ENCODE measurements at regions not wholly inside any gene's neighbourhood (a gene's known extent, or its start where the extent isn't known, plus 50 kb on each side); places are given as distances from the start of the nearest gene placed in this dataset.

DNA sequence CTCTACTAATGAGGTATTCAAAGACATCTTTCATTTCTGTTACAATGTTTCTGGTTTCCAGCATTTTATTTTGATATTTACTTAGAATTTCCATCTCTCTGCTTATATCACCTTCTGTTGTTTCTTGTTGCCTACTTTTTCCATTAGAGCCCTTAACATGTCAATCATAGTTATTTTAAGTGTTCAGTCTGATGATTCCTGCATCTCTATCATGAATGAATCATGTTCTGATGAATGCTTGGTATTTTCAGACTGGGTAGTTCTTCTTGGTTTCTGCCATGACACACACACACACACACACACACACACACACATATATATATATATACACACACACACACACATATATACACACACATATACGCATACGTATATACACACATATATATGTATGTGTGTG lies 486.4 kb upstream of the ISX start:
- 92 to 97% (median 96%) methylated on average over 2 of the region's 2 CpGs for WGBS, 5 donors
- H3K4me1 ChIP-seq: no peaks in the 10 kb centered on the region

GRCh38 chr22:34587357-34588356 lies 478.3 kb upstream of the ISX start:
- 11 to 16% (median 14%) methylated on average over 10 of the region's 10 CpGs for WGBS, 5 donors
- intact Hi-C loops (cut with DNase I; ENCODE audit: low total_unique reads): no loop called here
- Histone ChIP-seq H3K27ac (no peak overlapping the region), H3K9me3 (no peaks in the 10 kb centered on the region), H3K27me3 (no peaks in the 10 kb centered on the region), H3K4me3 (no peak overlapping the region), H3K36me3 (no peaks in the 10 kb centered on the region), H3K4me1 (peaks cover 0 to 17% (median 0%) of the 10 kb centered on the region in 4 donors)
- no peak for TF ChIP-seq POLR2AphosphoS5 (IDR thresholded peaks at IDR 0.05)
- no peak for TF ChIP-seq POLR2A (IDR thresholded peaks at IDR 0.05)
- DNase-seq: peak in 1 of 2 donors; percentile 7

More for the DNA sequence above, 486.4 kb upstream of the ISX start:
- H3K27me3 ChIP-seq: no peaks in the 10 kb centered on the region
- no peak overlapping the region for H3K4me3 ChIP-seq
- intact Hi-C loops (cut with DNase I; ENCODE audit: low total_unique reads): no loop called here
- H3K9me3 ChIP-seq: peaks cover 0 to 10% (median 4%) of the 10 kb centered on the region in 4 donors
- TF ChIP-seq EP300 (IDR thresholded peaks at IDR 0.05) (no peak), CTCF (IDR thresholded peaks at IDR 0.05) (no peak), POLR2AphosphoS5 (IDR thresholded peaks at IDR 0.05) (no peak), POLR2A (IDR thresholded peaks at IDR 0.05) (no peak)
- H3K27ac ChIP-seq: no peak overlapping the region
- DNase-seq: no peak
- no peaks in the 10 kb centered on the region for H3K36me3 ChIP-seq

GRCh38 chr22:34588871-34589545 lies 476.9 kb upstream of the ISX start:
- no peak for TF ChIP-seq POLR2AphosphoS5 (IDR thresholded peaks at IDR 0.05)
- TF ChIP-seq CTCF (IDR thresholded peaks at IDR 0.05): no peak
- no peak for TF ChIP-seq EP300 (IDR thresholded peaks at IDR 0.05)
- no peak for TF ChIP-seq POLR2A (IDR thresholded peaks at IDR 0.05)
- peaks cover 0 to 6% (median 3%) of the 10 kb centered on the region in 4 donors for H3K9me3 ChIP-seq
- H3K4me1 ChIP-seq: peaks cover 0 to 17% (median 0%) of the 10 kb centered on the region in 4 donors
- H3K36me3 ChIP-seq: no peaks in the 10 kb centered on the region
- H3K4me3 ChIP-seq: no peak overlapping the region
- H3K27me3 ChIP-seq: no peaks in the 10 kb centered on the region
- intact Hi-C loops (cut with DNase I; ENCODE audit: low total_unique reads): no loop called here
- no peak for DNase-seq
- WGBS, 5 donors: 77 to 90% (median 81%) methylated on average over 21 to 26 of the region's 26 CpGs
- no peak overlapping the region for H3K27ac ChIP-seq

DNA sequence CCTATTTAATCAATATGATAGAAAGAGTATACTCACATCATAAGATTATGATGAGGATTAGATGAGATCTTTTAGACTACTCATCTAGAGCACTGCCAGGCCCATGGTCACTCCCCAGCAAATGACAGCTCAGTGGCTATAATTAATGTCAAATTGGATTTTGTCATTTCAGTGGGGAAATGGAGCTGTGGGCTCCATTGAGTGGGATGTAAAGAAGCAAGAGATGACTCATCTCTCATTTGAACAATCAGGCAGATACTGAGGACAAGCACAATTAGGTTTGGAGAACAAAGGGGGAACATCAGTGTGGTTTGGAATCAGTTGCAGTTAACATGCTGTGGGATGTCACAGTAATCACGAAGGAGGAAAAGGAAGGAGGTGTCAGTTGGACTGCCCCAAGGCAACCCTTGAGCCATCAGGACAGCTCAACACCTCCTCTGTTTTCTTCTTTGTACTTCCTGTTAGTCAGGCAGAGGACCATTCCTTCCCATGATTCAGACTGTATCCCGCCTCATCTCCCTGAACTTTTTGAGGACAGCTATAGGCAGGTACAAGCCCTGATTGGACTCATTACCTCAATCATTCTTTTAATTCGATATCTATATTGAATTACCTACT lies 473.7 kb upstream of the ISX start:
- intact Hi-C loops (cut with DNase I; ENCODE audit: low total_unique reads): no loop called here
- Histone ChIP-seq H3K9me3 (peaks cover 0 to 10% (median 3%) of the 10 kb centered on the region in 4 donors), H3K4me3 (no peak overlapping the region), H3K36me3 (no peaks in the 10 kb centered on the region), H3K27ac (no peak overlapping the region), H3K27me3 (no peaks in the 10 kb centered on the region), H3K4me1 (peaks cover 0 to 12% (median 0%) of the 10 kb centered on the region in 4 donors)
- WGBS, 5 donors: 64 to 82% (median 79%) methylated on average over 3 of the region's 3 CpGs
- no peak for DNase-seq
- TF ChIP-seq CTCF (IDR thresholded peaks at IDR 0.05) (no peak), POLR2AphosphoS5 (IDR thresholded peaks at IDR 0.05) (no peak), EP300 (IDR thresholded peaks at IDR 0.05) (no peak), POLR2A (IDR thresholded peaks at IDR 0.05) (no peak)

All from stomach (tissue), 8 donors.